ENCODE measurements at regions not wholly inside any gene's neighbourhood (a gene's known extent, or its start where the extent isn't known, plus 50 kb on each side); places are given as distances from the start of the nearest gene placed in this dataset.

DNA sequence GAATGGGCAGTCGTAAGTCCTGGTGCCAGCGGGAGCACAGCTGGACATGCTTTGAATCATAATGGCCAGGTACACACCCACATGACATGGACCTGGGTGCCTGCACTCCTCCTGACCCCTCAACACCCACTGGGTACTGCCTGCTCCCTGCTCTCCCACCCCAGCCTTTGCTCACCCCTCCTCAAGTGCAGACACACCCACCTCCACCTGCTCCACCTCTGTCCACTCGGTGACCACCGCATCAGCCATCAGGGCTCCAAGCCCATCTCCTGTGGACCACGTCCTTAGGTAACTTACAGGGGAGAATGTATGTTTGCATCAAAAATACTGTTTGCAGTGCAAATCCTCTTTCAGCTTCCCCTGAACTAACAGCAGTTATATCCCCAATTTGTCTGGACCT, 214.6 kb downstream of the BRD1 start:
- TF ChIP-seq EZH2 (IDR thresholded peaks at IDR 0.05; ENCODE audit: insufficient read depth, poor library complexity, severe bottlenecking) (no peak), EZH2phosphoT487 (IDR thresholded peaks at IDR 0.05; ENCODE audit: insufficient read depth, low read depth) (no peak)
